Muscle layer of colon (tissue), 2 donors: ENCODE measurements at regions not wholly inside any gene's neighbourhood (a gene's known extent, or its start where the extent isn't known, plus 50 kb on each side); places are given as distances from the start of the nearest gene placed in this dataset.
"Not testable (repeated sequence)": the region's sequence is repeated elsewhere in the genome, so short reads cannot be mapped to it uniquely, and the experiment has no call there.

Source experiments
- H3K27ac ChIP-seq: one replicate; pipeline ENCODE4 v1.7.0; 2013; ENCODE audit warnings: low read depth, mild to moderate bottlenecking, low read length, moderate library complexity
- H3K27me3 ChIP-seq, 2 donors: one replicate each; pipeline ENCODE4 v1.7.0; 2013; ENCODE audit warnings: low read length in 2 of 2, mild to moderate bottlenecking in 2 of 2; ENCODE audit not compliant: insufficient read depth in 2 of 2, control insufficient read depth in 1 of 2
- H3K36me3 ChIP-seq: one replicate; pipeline ENCODE4 v1.7.0; 2013; ENCODE audit warnings: mild to moderate bottlenecking, low read length; ENCODE audit not compliant: insufficient read depth
- H3K4me1 ChIP-seq: one replicate; pipeline ENCODE4 v1.7.0; 2013; ENCODE audit warnings: mild to moderate bottlenecking, low read length; ENCODE audit not compliant: insufficient read depth
- H3K4me3 ChIP-seq, 2 donors: one replicate each; pipeline ENCODE4 v1.7.0; 2013; ENCODE audit warnings: low read length in 2 of 2, low read depth in 1 of 2, mild to moderate bottlenecking in 1 of 2, moderate library complexity in 1 of 2
- H3K9ac ChIP-seq: one replicate; pipeline ENCODE4 v1.7.0; 2013; ENCODE audit warnings: low read length
- H3K9me3 ChIP-seq: one replicate; pipeline ENCODE4 v1.7.0; 2013; ENCODE audit warnings: mild to moderate bottlenecking, low read length
- donor health status: abdominal sarcoma.
- donor health status: Adenocarcinoma of cecum.

DNA sequence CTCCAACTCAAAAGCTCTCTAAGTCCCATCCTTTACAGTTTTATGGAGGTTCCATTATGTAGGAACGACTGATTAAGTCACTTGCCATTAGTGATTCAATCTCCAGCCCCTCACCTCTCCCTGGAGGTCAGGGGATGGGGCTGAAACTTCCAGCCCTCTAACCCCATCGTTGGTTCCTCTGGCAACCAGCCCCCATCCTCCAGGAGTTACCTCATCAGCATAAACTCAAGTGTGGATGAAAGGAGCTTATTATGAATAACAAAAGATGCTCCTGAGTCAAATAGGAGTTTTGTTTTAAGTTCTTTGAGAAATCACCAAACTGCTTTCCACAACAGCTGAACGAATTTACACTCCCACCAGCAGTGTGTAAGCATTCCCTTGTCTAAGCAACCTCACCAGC lies 494.3 kb upstream of the AUTS2 start:
- no peak overlapping the region for H3K27ac ChIP-seq
- H3K4me3 ChIP-seq = no peak overlapping the region
- H3K27me3 ChIP-seq = no peaks in the 10 kb centered on the region
- no peak overlapping the region for H3K9ac ChIP-seq
- H3K4me1 ChIP-seq = no peaks in the 10 kb centered on the region
- no peaks in the 10 kb centered on the region for H3K9me3 ChIP-seq
- no peaks in the 10 kb centered on the region for H3K36me3 ChIP-seq

GRCh38 chr7:69105092-69105491 lies 493.2 kb upstream of the AUTS2 start:
- Histone ChIP-seq H3K36me3 (no peaks in the 10 kb centered on the region), H3K4me3 (no peak overlapping the region), H3K27me3 (no peaks in the 10 kb centered on the region), H3K4me1 (no peaks in the 10 kb centered on the region), H3K9me3 (no peaks in the 10 kb centered on the region), H3K9ac (no peak overlapping the region), H3K27ac (no peak overlapping the region)

GRCh38 chr7:69105981-69106380 lies 492.3 kb upstream of the AUTS2 start:
- Histone ChIP-seq H3K27me3 (no peaks in the 10 kb centered on the region), H3K27ac (no peak overlapping the region), H3K36me3 (no peaks in the 10 kb centered on the region), H3K9me3 (no peaks in the 10 kb centered on the region), H3K4me3 (no peak overlapping the region), H3K9ac (no peak overlapping the region), H3K4me1 (no peaks in the 10 kb centered on the region)

- not testable (repeated sequence) for H3K27me3 ChIP-seq, H3K4me1 ChIP-seq, H3K27ac ChIP-seq, H3K9ac ChIP-seq, H3K9me3 ChIP-seq, H3K4me3 ChIP-seq, H3K36me3 ChIP-seq
Measured at GRCh38 chr7:69106449-69106848, 491.8 kb upstream of the AUTS2 start.

GRCh38 chr7:69106946-69107345 lies 491.3 kb upstream of the AUTS2 start:
- H3K9ac ChIP-seq, H3K36me3 ChIP-seq, H3K4me3 ChIP-seq, H3K27me3 ChIP-seq, H3K27ac ChIP-seq, H3K4me1 ChIP-seq, H3K9me3 ChIP-seq: not testable (repeated sequence)

- H3K4me3 ChIP-seq = no peak overlapping the region
- no peak overlapping the region for H3K27ac ChIP-seq
Measured at GRCh38 chr7:69108097-69108496, 490.2 kb upstream of the AUTS2 start.

GRCh38 chr7:69109246-69109645 lies 489.0 kb upstream of the AUTS2 start:
- H3K9ac ChIP-seq = no peak overlapping the region
- no peaks in the 10 kb centered on the region for H3K27me3 ChIP-seq
- H3K4me3 ChIP-seq = no peak overlapping the region
- H3K36me3 ChIP-seq = no peaks in the 10 kb centered on the region
- no peaks in the 10 kb centered on the region for H3K9me3 ChIP-seq
- H3K27ac ChIP-seq = no peak overlapping the region
- H3K4me1 ChIP-seq = no peaks in the 10 kb centered on the region

More at GRCh38 chr7:69108097-69108496, 490.2 kb upstream of the AUTS2 start:
- no peaks in the 10 kb centered on the region for H3K4me1 ChIP-seq
- no peaks in the 10 kb centered on the region for H3K27me3 ChIP-seq
- H3K9me3 ChIP-seq = no peaks in the 10 kb centered on the region
- H3K9ac ChIP-seq = no peak overlapping the region
- H3K36me3 ChIP-seq = no peaks in the 10 kb centered on the region

DNA sequence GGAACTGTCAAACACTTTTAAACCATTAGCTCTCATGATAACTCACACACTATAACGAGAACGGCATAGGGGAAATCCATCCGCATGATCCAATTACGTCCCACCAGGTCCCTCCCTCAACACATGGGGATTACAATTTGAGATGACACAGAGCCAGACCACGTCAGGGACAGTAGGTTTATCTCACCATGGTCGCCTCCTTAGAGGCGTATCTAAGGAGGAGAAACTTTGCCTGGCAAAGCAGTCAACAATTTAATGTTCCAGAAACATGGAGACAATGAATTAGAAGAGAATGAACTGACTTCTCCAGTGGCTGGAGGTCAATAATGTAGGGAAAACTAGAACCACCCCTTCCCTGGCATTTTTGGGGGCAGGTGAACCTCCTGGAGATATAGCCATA lies 488.4 kb upstream of the AUTS2 start:
- H3K27ac ChIP-seq = no peak overlapping the region
- no peaks in the 10 kb centered on the region for H3K4me1 ChIP-seq
- H3K9me3 ChIP-seq = no peaks in the 10 kb centered on the region
- H3K9ac ChIP-seq = no peak overlapping the region
- no peaks in the 10 kb centered on the region for H3K27me3 ChIP-seq
- H3K4me3 ChIP-seq = no peak overlapping the region
- no peaks in the 10 kb centered on the region for H3K36me3 ChIP-seq

DNA sequence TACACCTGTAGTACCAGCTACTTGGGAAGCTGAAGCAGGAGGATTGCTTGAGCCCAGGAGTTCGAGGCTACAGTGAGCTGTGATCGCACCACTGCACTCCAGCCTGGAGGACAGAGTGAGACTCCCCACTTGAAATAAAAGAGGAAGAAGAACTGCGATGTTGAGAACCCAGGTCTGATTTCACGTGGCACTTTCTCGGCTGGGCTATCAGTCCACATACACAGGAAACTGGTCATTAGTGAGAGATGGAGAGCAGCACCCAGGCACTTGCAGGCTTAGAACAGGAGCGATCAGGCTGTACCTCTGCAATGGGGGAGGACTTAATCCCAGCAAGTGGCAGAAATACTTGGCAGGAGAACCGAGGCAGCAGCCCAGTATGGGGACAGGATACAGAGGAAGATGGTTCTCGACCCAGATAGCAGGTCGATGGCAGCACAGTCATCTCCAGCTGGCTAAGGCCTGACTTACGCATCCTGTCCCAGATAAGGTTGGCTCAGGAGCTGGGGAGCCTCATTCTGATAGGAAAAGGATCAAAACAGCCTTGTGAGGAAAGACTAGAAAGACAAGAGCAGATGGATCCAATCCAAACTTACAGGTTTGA lies 487.7 kb upstream of the AUTS2 start:
- Histone ChIP-seq H3K9me3 (no peaks in the 10 kb centered on the region), H3K36me3 (no peaks in the 10 kb centered on the region), H3K9ac (no peak overlapping the region), H3K27me3 (no peaks in the 10 kb centered on the region), H3K27ac (no peak overlapping the region), H3K4me1 (no peaks in the 10 kb centered on the region), H3K4me3 (no peak overlapping the region)

DNA sequence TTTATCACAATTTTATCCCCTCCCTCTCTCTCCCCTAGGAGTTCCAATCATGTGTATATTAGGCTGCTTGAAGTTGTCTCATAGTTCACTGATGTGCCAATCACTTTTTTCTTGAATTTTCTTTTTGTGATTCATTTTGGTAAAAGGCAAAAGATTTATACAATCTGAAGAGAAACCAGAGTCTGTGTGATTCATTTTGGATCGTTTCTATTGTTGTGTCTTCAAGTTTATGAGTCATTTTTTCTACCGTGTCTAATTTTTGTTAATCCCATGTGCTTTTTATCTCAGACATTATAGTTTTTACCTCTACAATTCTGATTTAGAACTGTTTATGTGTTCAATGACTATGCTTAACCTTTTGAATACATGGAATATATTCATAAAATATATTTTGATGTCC lies 483.9 kb upstream of the AUTS2 start:
- no peak overlapping the region for H3K27ac ChIP-seq
- no peaks in the 10 kb centered on the region for H3K4me1 ChIP-seq
- H3K9ac ChIP-seq = no peak overlapping the region
- no peaks in the 10 kb centered on the region for H3K36me3 ChIP-seq
- no peak overlapping the region for H3K4me3 ChIP-seq
- H3K9me3 ChIP-seq = no peaks in the 10 kb centered on the region
- H3K27me3 ChIP-seq = no peaks in the 10 kb centered on the region

DNA sequence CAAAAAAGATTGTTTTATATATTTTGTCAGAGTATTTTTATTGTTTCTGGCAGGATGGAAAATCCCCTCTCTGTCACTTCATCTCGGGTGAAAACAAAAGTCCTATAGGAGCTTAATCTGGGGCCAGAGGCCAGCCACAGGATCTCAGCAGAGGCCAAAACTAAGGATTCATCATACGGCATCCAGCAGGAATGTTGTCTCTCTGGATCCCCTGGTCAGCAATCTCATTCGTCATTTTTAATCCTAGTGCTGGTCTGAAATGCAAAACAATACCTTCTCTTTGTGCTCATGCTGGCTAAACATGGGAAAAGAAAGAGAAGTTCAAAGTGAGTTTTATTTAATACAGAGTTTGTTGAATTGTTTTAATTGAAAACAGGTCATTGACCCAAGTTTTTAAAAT lies 482.5 kb upstream of the AUTS2 start:
- Histone ChIP-seq H3K9ac (no peak overlapping the region), H3K4me1 (no peaks in the 10 kb centered on the region)

GRCh38 chr7:69116196-69116595 lies 482.1 kb upstream of the AUTS2 start:
- not testable (repeated sequence) for H3K9me3 ChIP-seq

More for the DNA sequence above, 482.5 kb upstream of the AUTS2 start:
- no peaks in the 10 kb centered on the region for H3K36me3 ChIP-seq
- no peaks in the 10 kb centered on the region for H3K27me3 ChIP-seq
- H3K9me3 ChIP-seq = no peaks in the 10 kb centered on the region
- no peak overlapping the region for H3K27ac ChIP-seq
- no peak overlapping the region for H3K4me3 ChIP-seq

More at GRCh38 chr7:69116196-69116595, 482.1 kb upstream of the AUTS2 start:
- not testable (repeated sequence) for H3K27ac ChIP-seq, H3K27me3 ChIP-seq, H3K4me3 ChIP-seq, H3K4me1 ChIP-seq, H3K36me3 ChIP-seq, H3K9ac ChIP-seq
